Panc1 (cell line): ENCODE measurements at regions not wholly inside any gene's neighbourhood (a gene's known extent, or its start where the extent isn't known, plus 50 kb on each side); places are given as distances from the start of the nearest gene placed in this dataset.

Experiments
- ATAC-seq: fragments of 200-7000 bp; cut with Tn5 transposase; 2 replicates; pipeline ENCODE4 v1.9.1; 2020; ENCODE audit warnings: mild to moderate bottlenecking, moderate library complexity
- BruUV-seq: library from RNA; stranded (reverse); fragments of 400-500 nt; replicated peaks from 2 replicates; lab custom pipeline; 2021; lab: Mats Ljungman, UMichigan
- CTCF ChIA-PET: fragments of 300-600 bp; sonication (Branson Sonifier 250); formaldehyde crosslinking; loops from one replicate; lab custom pipeline; 2022; ENCODE audit warnings: antibody characterized with exemption; lab: Charles Lee
- POLR2A ChIA-PET: fragments of 300-600 bp; sonication (Branson Sonifier 250); formaldehyde crosslinking; loops from one replicate; lab custom pipeline; 2022; ENCODE audit warnings: antibody characterized with exemption; lab: Charles Lee
- DNase-seq: peaks from one replicate; pipeline ENCODE4 v3.0.0-alpha.2; 2010; ENCODE audit warnings: low read depth, low spot score
- H3K27ac ChIP-seq: 2 replicates; pipeline ENCODE4 v1.5.1; 2011; ENCODE audit warnings: mild to moderate bottlenecking, low read length, inconsistent platforms
- H3K27me3 ChIP-seq: fragments of 200-500 bp; sonication (Bioruptor generic); 2 replicates; pipeline ENCODE4 v1.6.0; 2014; ENCODE audit warnings: low read length, inconsistent platforms; ENCODE audit not compliant: control insufficient read depth, insufficient read depth
- H3K36me3 ChIP-seq: fragments of 200-500 bp; sonication (Bioruptor generic); 2 replicates; pipeline ENCODE4 v1.5.1; 2014; ENCODE audit warnings: inconsistent platforms, mild to moderate bottlenecking, low read length, moderate library complexity; ENCODE audit not compliant: control insufficient read depth, insufficient read depth
- H3K4me1 ChIP-seq: 2 replicates; pipeline ENCODE4 v1.5.1; 2011; ENCODE audit warnings: inconsistent platforms, mild to moderate bottlenecking, low read length, moderate library complexity; ENCODE audit not compliant: control insufficient read depth, insufficient read depth
- H3K4me3 ChIP-seq, 2 experiments: 2 replicates each; pipeline ENCODE4 v1.5.1; 2011 to 2012; ENCODE audit warnings: low read depth in 2 of 2, low read length in 2 of 2, mild to moderate bottlenecking in 2 of 2, inconsistent platforms in 1 of 2, moderate library complexity in 1 of 2
- H3K9me3 ChIP-seq: fragments of 200-500 bp; sonication (Bioruptor generic); 2 replicates; pipeline ENCODE4 v1.5.1; 2014; ENCODE audit warnings: low read depth, mild to moderate bottlenecking, inconsistent platforms, low read length, moderate library complexity; ENCODE audit not compliant: control insufficient read depth, insufficient read depth
- POLR2AphosphoS5 ChIP-seq: IDR thresholded peaks from 2 replicates; pipeline ENCODE4 v1.6.1; 2012; ENCODE audit warnings: mild to moderate bottlenecking, low read depth, low read length, moderate library complexity
- REST ChIP-seq, 2 experiments: IDR thresholded peaks; 2 replicates each; pipeline ENCODE4 v1.6.1; 2011 to 2012; ENCODE audit warnings: low read depth in 2 of 2, control low read depth in 1 of 2, low read length in 1 of 2, mild to moderate bottlenecking in 1 of 2, moderate library complexity in 1 of 2; ENCODE audit not compliant: insufficient read depth in 1 of 2
- SIN3A ChIP-seq: IDR thresholded peaks from 2 replicates; pipeline ENCODE4 v1.6.1; 2012; ENCODE audit warnings: low read depth, mild to moderate bottlenecking, low read length, moderate library complexity, borderline replicate concordance; ENCODE audit not compliant: insufficient read depth
- TCF7L2 ChIP-seq: IDR thresholded peaks from 2 replicates; pipeline ENCODE4 v1.6.1; 2011; ENCODE audit warnings: mild to moderate bottlenecking, low read depth, low read length, inconsistent platforms
- in situ Hi-C: cut with HindIII; loops from 2 replicates; pipeline ENCODE4 v1.10.0; 2016; ENCODE audit warnings: low sequenced_read_pairs, low pct_unique_long_range_greater_than_20kb
- intact Hi-C: fragments of 100-400 bp; cut with micrococcal nuclease; formaldehyde crosslinking; loops from one replicate; pipeline ENCODE4 v1.10.0; 2022; ENCODE audit not compliant: unreplicated experiment
- TF ChIP-seq, protein P1 (sequence below): fragments of 450-650 bp; IDR thresholded peaks from 2 replicates; pipeline ENCODE4 v1.5.1; 2017; ENCODE audit warnings: mild to moderate bottlenecking

- DNase-seq, result no peak
- in situ Hi-C loops, result no loop called here
- no peaks in the 10 kb centered on the region for H3K27me3 ChIP-seq
- H3K4me1 ChIP-seq, result no peaks in the 10 kb centered on the region
- no peak overlapping the region for H3K27ac ChIP-seq
- POLR2A ChIA-PET, result no interaction called here
- CTCF ChIA-PET, result no interaction called here
- no TSS peak for BruUV-seq
- TF ChIP-seq SIN3A (no peak), TCF7L2 (no peak), REST (IDR thresholded peaks at IDR 0.05; ENCODE audit: insufficient read depth in 1 of 2, low read depth in 2 of 2, low read length in 1 of 2) (no peak), POLR2AphosphoS5 (no peak)
- TF ChIP-seq, protein P1, sequence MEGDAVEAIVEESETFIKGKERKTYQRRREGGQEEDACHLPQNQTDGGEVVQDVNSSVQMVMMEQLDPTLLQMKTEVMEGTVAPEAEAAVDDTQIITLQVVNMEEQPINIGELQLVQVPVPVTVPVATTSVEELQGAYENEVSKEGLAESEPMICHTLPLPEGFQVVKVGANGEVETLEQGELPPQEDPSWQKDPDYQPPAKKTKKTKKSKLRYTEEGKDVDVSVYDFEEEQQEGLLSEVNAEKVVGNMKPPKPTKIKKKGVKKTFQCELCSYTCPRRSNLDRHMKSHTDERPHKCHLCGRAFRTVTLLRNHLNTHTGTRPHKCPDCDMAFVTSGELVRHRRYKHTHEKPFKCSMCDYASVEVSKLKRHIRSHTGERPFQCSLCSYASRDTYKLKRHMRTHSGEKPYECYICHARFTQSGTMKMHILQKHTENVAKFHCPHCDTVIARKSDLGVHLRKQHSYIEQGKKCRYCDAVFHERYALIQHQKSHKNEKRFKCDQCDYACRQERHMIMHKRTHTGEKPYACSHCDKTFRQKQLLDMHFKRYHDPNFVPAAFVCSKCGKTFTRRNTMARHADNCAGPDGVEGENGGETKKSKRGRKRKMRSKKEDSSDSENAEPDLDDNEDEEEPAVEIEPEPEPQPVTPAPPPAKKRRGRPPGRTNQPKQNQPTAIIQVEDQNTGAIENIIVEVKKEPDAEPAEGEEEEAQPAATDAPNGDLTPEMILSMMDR, result no peak
- intact Hi-C loops, result no loop called here
- no peaks in the 10 kb centered on the region for H3K9me3 ChIP-seq
- H3K36me3 ChIP-seq, result no peaks in the 10 kb centered on the region
- no peak for ATAC-seq
- no peak overlapping the region for H3K4me3 ChIP-seq
These were observed 688.7 kb downstream of the MECOM start for GRCh38 chr3:168974617-168975403.

GRCh38 chr3:168973897-168974296, 689.6 kb downstream of the MECOM start:
- TF ChIP-seq SIN3A (no peak), TCF7L2 (no peak), REST (IDR thresholded peaks at IDR 0.05; ENCODE audit: insufficient read depth in 1 of 2, low read depth in 2 of 2, low read length in 1 of 2) (no peak), POLR2AphosphoS5 (no peak)
- TF ChIP-seq, protein P1, result no peak
- in situ Hi-C loops, result no loop called here

More at GRCh38 chr3:168973897-168974296, 689.6 kb downstream of the MECOM start:
- intact Hi-C loops, result no loop called here
- no peak overlapping the region for H3K27ac ChIP-seq
- no peaks in the 10 kb centered on the region for H3K4me1 ChIP-seq
- H3K27me3 ChIP-seq, result no peaks in the 10 kb centered on the region
- CTCF ChIA-PET, result no interaction called here
- H3K9me3 ChIP-seq, result 0 out of 2 replicates have a peak, but pooled peaks cover 3% of the 10 kb centered on the region
- ATAC-seq (no peak), DNase-seq (no peak)
- no peaks in the 10 kb centered on the region for H3K36me3 ChIP-seq
- POLR2A ChIA-PET, result no interaction called here
- BruUV-seq, result no TSS peak
- no peak overlapping the region for H3K4me3 ChIP-seq
